B cell (primary cell): ENCODE measurements at regions not wholly inside any gene's neighbourhood (a gene's known extent, or its start where the extent isn't known, plus 50 kb on each side); places are given as distances from the start of the nearest gene placed in this dataset.
"Not testable (repeated sequence)": the region's sequence is repeated elsewhere in the genome, so short reads cannot be mapped to it uniquely, and the experiment has no call there.

Experiments used
- ATAC-seq: fragments of 200-7000 bp; cut with Tn5 transposase; one replicate; pipeline ENCODE4 v1.10.0; 2021; ENCODE audit warnings: low read depth, mild to moderate bottlenecking, moderate number of reproducible peaks, moderate library complexity
- CTCF ChIA-PET: fragments of 350-600 bp; sonication (Branson Sonifier 250); formaldehyde crosslinking; loops from one replicate; lab custom pipeline; 2021; ENCODE audit warnings: antibody characterized with exemption, inconsistent platforms; lab: Charles Lee
- POLR2A ChIA-PET: fragments of 350-600 bp; sonication (Branson Sonifier 250); formaldehyde crosslinking; loops from one replicate; lab custom pipeline; 2021; ENCODE audit warnings: antibody characterized with exemption; lab: Charles Lee
- DNase-seq: peaks from one replicate; pipeline ENCODE4 v3.0.0; 2013
- H2AFZ ChIP-seq: 2 replicates; pipeline ENCODE4 v1.6.1; 2012; ENCODE audit warnings: mild to moderate bottlenecking, low read depth, low read length; ENCODE audit not compliant: insufficient read depth, poor library complexity, severe bottlenecking
- H3K27ac ChIP-seq, 2 donors: 1 replicate in 1 of 2; 2 replicates in 1 of 2; pipeline ENCODE4 v1.5.1; 2012 to 2013; ENCODE audit warnings: low read length in 2 of 2, mild to moderate bottlenecking in 2 of 2, moderate library complexity in 1 of 2
- H3K27me3 ChIP-seq, 4 experiments: fragments of 200-600 bp in 1 of 4; sonication (generic) in 1 of 4; replicated peaks in 1 of 4; 1 replicate in 2 of 4; 2 replicates in 2 of 4; pipeline versions ENCODE4 v1.6.1 to v1.7.0; 2013 to 2016; ENCODE audit warnings: low read length in 3 of 4, mild to moderate bottlenecking in 2 of 4, mixed read lengths in 1 of 4, moderate library complexity in 1 of 4; ENCODE audit not compliant: insufficient read depth in 4 of 4, control insufficient read depth in 3 of 4; ENCODE audit errors: control extremely low read depth in 1 of 4
- H3K36me3 ChIP-seq, 2 experiments: replicated peaks in 1 of 2; 1 replicate in 1 of 2; 2 replicates in 1 of 2; pipeline versions ENCODE4 v1.6.1 to v1.7.1; 2013; ENCODE audit warnings: low read length in 1 of 2; ENCODE audit not compliant: insufficient read depth in 2 of 2, control insufficient read depth in 1 of 2; ENCODE audit errors: control extremely low read depth in 1 of 2, extremely low read depth in 1 of 2
- H3K4me1 ChIP-seq, 2 donors: fragments of 200-600 bp in 1 of 2; sonication (generic) in 1 of 2; 1 replicate in 1 of 2; 2 replicates in 1 of 2; pipeline versions ENCODE4 v1.5.1 to v1.6.1; 2013 to 2017; ENCODE audit warnings: low read length in 2 of 2; ENCODE audit not compliant: control insufficient read depth in 2 of 2, insufficient read depth in 2 of 2
- H3K4me2 ChIP-seq: replicated peaks from 2 replicates; pipeline ENCODE3; 2012; ENCODE audit warnings: mild to moderate bottlenecking, low read depth, low read length; ENCODE audit not compliant: poor library complexity, severe bottlenecking
- H3K4me3 ChIP-seq, 5 experiments: fragments of 200-600 bp in 1 of 5; sonication (generic) in 1 of 5; 1 replicate in 3 of 5; 2 replicates in 2 of 5; pipeline versions ENCODE4 v1.5.1 to v1.7.0; 2011 to 2016; ENCODE audit warnings: low read length in 4 of 5, mild to moderate bottlenecking in 4 of 5, low read depth in 2 of 5, control low read depth in 1 of 5, moderate library complexity in 1 of 5; ENCODE audit not compliant: insufficient read depth in 1 of 5; ENCODE audit errors: control extremely low read depth in 1 of 5, extremely low read depth in 1 of 5
- H3K79me2 ChIP-seq: fragments of 200-600 bp; sonication (generic); one replicate; pipeline ENCODE4 v1.6.0; 2016; ENCODE audit warnings: low read length; ENCODE audit not compliant: control insufficient read depth, insufficient read depth
- H3K9ac ChIP-seq: fragments of 200-600 bp; sonication (generic); 2 replicates; pipeline ENCODE4 v1.6.1; 2017; ENCODE audit warnings: mild to moderate bottlenecking, low read length, moderate library complexity
- H3K9me3 ChIP-seq, 3 donors: one replicate each; pipeline versions ENCODE4 v1.6.1 to v1.7.1; 2013; ENCODE audit warnings: low read length in 2 of 3; ENCODE audit not compliant: control insufficient read depth in 2 of 3, insufficient read depth in 1 of 3; ENCODE audit errors: control extremely low read depth in 1 of 3
- H4K20me1 ChIP-seq: 2 replicates; pipeline ENCODE4 v1.6.0; 2012; ENCODE audit warnings: mild to moderate bottlenecking, low read length; ENCODE audit not compliant: insufficient read depth, control insufficient read depth, poor library complexity, severe bottlenecking
- H3K27ac Mint-ChIP-seq: one replicate; pipeline ENCODE4 v1.8.0; 2021; ENCODE audit warnings: mixed read lengths
- H3K27me3 Mint-ChIP-seq: one replicate; pipeline ENCODE4 v1.8.0; 2021; ENCODE audit warnings: mixed read lengths
- H3K4me1 Mint-ChIP-seq: one replicate; pipeline ENCODE4 v1.8.0; 2021; ENCODE audit warnings: mixed read lengths
- H3K4me3 Mint-ChIP-seq: one replicate; pipeline ENCODE4 v1.8.0; 2021; ENCODE audit warnings: mixed read lengths
- H3K9me3 Mint-ChIP-seq: one replicate; pipeline ENCODE4 v1.8.0; 2022; ENCODE audit warnings: mixed read lengths; ENCODE audit not compliant: insufficient read depth
- EZH2 ChIP-seq: IDR thresholded peaks from 2 replicates; pipeline ENCODE4 v1.6.1; 2012; ENCODE audit warnings: borderline replicate concordance, low read depth, mild to moderate bottlenecking, moderate library complexity, low read length; ENCODE audit not compliant: insufficient read depth, poor library complexity, severe bottlenecking
- WGBS: methylation state at CpG from one replicate; pipeline ENCODE4 v1.1.5; 2013; ENCODE audit warnings: missing lambda C conversion rate; ENCODE audit not compliant: insufficient coverage; 5-methylcytosine and 5-hydroxymethylcytosine counted together
- intact Hi-C: fragments of 100-400 bp; cut with micrococcal nuclease; formaldehyde crosslinking; loops from one replicate; pipeline ENCODE4 v1.10.0; 2022
- TF ChIP-seq, protein P1 (sequence below): fragments of 200-600 bp; IDR thresholded peaks from one replicate; pipeline ENCODE4 v1.8.0; 2022; ENCODE audit warnings: antibody characterized with exemption, mild to moderate bottlenecking

GRCh38 chr18:75966431-75966830 is 528.6 kb downstream of the ZNF516 start:
- TF ChIP-seq EZH2: no peak
- TF ChIP-seq, protein P1, sequence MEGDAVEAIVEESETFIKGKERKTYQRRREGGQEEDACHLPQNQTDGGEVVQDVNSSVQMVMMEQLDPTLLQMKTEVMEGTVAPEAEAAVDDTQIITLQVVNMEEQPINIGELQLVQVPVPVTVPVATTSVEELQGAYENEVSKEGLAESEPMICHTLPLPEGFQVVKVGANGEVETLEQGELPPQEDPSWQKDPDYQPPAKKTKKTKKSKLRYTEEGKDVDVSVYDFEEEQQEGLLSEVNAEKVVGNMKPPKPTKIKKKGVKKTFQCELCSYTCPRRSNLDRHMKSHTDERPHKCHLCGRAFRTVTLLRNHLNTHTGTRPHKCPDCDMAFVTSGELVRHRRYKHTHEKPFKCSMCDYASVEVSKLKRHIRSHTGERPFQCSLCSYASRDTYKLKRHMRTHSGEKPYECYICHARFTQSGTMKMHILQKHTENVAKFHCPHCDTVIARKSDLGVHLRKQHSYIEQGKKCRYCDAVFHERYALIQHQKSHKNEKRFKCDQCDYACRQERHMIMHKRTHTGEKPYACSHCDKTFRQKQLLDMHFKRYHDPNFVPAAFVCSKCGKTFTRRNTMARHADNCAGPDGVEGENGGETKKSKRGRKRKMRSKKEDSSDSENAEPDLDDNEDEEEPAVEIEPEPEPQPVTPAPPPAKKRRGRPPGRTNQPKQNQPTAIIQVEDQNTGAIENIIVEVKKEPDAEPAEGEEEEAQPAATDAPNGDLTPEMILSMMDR: no peak
- no peak for DNase-seq
- no peak overlapping the region for H3K4me3 ChIP-seq
- no peaks in the 10 kb centered on the region for H3K79me2 ChIP-seq
- H3K27ac ChIP-seq: no peak overlapping the region
- peaks cover 0 to 14% (median 0%) of the 10 kb centered on the region in 3 donors for H3K9me3 ChIP-seq
- H4K20me1 ChIP-seq: no peaks in the 10 kb centered on the region
- intact Hi-C loops: no loop called here
- no peak overlapping the region for H3K4me2 ChIP-seq
- ChIA-PET CTCF (no interaction called here), POLR2A (no interaction called here)
- no peak overlapping the region for H2AFZ ChIP-seq
- H3K4me3 Mint-ChIP-seq: no peak overlapping the region
- no peaks in the 10 kb centered on the region for H3K27me3 ChIP-seq
- H3K4me1 Mint-ChIP-seq: no peaks in the 10 kb centered on the region
- no peaks in the 10 kb centered on the region for H3K9me3 Mint-ChIP-seq
- no peak overlapping the region for H3K27ac Mint-ChIP-seq
- H3K36me3 ChIP-seq: no peaks in the 10 kb centered on the region
- no peaks in the 10 kb centered on the region for H3K27me3 Mint-ChIP-seq
- 100% methylated on average over 1 of the region's 5 CpGs for WGBS
- no peaks in the 10 kb centered on the region for H3K4me1 ChIP-seq
- H3K9ac ChIP-seq: no peak overlapping the region
- ATAC-seq: no peak

DNA sequence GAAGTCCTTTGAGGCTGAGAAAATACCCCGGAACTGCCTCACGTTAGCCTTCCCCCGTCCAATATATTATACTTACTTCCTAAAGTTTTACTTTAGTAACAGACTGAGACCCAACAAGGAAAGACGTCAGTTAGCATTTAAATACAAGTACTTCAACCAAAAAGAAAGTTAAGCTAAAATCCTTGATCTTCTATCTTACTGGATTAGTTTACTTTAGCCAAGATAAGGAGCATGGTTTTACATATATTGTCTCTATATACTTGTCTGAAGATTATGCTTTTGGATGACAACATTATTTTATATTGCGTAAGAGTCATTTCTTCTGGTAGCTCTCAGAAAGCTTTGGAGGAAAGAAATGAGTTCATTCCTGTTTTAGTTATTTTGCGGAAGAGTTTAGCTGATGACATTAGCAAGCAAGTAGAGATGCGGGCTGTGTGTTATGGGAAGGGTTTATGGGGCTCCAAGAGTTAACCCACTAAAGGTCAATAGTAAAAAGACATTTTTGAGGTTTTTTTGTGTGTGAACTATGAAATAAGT is 532.9 kb downstream of the ZNF516 start:
- no peak overlapping the region for H3K27ac Mint-ChIP-seq
- H3K36me3 ChIP-seq: no peaks in the 10 kb centered on the region
- intact Hi-C loops: no loop called here
- ATAC-seq (no peak), DNase-seq (no peak)
- TF ChIP-seq EZH2: no peak
- TF ChIP-seq, protein P1: no peak
- no peaks in the 10 kb centered on the region for H3K27me3 ChIP-seq
- H3K4me2 ChIP-seq: no peak overlapping the region
- CTCF ChIA-PET: no interaction called here
- no peak overlapping the region for H3K4me3 Mint-ChIP-seq
- H3K9me3 ChIP-seq: peaks cover 0 to 8% (median 0%) of the 10 kb centered on the region in 3 donors
- H4K20me1 ChIP-seq: no peaks in the 10 kb centered on the region
- H2AFZ ChIP-seq: no peak overlapping the region
- no peak overlapping the region for H3K4me3 ChIP-seq
- 100% methylated on average over 3 of the region's 7 CpGs for WGBS
- POLR2A ChIA-PET: no interaction called here
- no peaks in the 10 kb centered on the region for H3K27me3 Mint-ChIP-seq
- H3K4me1 Mint-ChIP-seq: no peaks in the 10 kb centered on the region
- no peaks in the 10 kb centered on the region for H3K4me1 ChIP-seq
- H3K9ac ChIP-seq: no peak overlapping the region
- H3K9me3 Mint-ChIP-seq: no peaks in the 10 kb centered on the region
- no peak overlapping the region for H3K27ac ChIP-seq
- H3K79me2 ChIP-seq: no peaks in the 10 kb centered on the region

DNA sequence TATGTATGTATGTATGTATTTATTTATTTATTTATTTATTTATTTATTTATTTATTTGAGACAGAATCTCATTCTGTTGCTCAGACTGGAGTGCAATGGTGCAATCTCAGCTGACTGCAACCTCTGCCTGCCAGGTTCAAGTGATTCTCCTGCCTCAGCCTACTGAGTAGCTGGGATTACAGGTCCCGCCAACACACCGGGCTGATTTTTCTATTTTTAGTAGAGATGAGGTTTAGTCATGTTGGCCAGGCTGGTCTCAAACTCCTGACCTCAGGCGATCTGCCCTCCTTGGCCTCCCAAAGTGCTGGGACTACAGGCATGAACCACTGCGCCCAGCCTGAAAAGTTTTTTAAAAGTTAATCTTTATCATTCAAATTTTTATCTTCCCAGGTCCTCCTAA is 532.9 kb upstream of the SMIM21 start:
- H3K27me3 ChIP-seq, H3K4me3 ChIP-seq, H3K9me3 Mint-ChIP-seq, H3K27ac Mint-ChIP-seq, H3K36me3 ChIP-seq, H2AFZ ChIP-seq, H3K4me3 Mint-ChIP-seq, H4K20me1 ChIP-seq, POLR2A ChIA-PET, H3K79me2 ChIP-seq, H3K4me1 ChIP-seq, CTCF ChIA-PET, ATAC-seq, DNase-seq, intact Hi-C loops, H3K4me1 Mint-ChIP-seq, H3K9ac ChIP-seq, H3K27ac ChIP-seq, H3K9me3 ChIP-seq, H3K27me3 Mint-ChIP-seq, H3K4me2 ChIP-seq: not testable (repeated sequence)
- WGBS: 33% methylated on average over 1 of the region's 4 CpGs
